Loucy (cell line): ENCODE measurements at regions not wholly inside any gene's neighbourhood (a gene's known extent, or its start where the extent isn't known, plus 50 kb on each side); places are given as distances from the start of the nearest gene placed in this dataset.

Source experiments
- CTCF ChIP-seq: fragments of 200-600 bp; sonication (generic); conservative IDR thresholded peaks from 2 replicates; pipeline ENCODE4 v1.5.1; 2014; ENCODE audit warnings: mild to moderate bottlenecking, antibody characterized with exemption, low read length
- EZH2phosphoT487 ChIP-seq: fragments of 200-600 bp; IDR thresholded peaks from 2 replicates; pipeline ENCODE4 v1.6.1; 2018; ENCODE audit warnings: antibody characterized with exemption, mild to moderate bottlenecking, moderate library complexity, borderline replicate concordance

- TF ChIP-seq EZH2phosphoT487 (no peak), CTCF (no peak)
Observed at GRCh38 chr17:26766743-26767142, 527.2 kb upstream of the WSB1 start.
